ENCODE measurements at regions not wholly inside any gene's neighbourhood (a gene's known extent, or its start where the extent isn't known, plus 50 kb on each side); places are given as distances from the start of the nearest gene placed in this dataset.

DNA sequence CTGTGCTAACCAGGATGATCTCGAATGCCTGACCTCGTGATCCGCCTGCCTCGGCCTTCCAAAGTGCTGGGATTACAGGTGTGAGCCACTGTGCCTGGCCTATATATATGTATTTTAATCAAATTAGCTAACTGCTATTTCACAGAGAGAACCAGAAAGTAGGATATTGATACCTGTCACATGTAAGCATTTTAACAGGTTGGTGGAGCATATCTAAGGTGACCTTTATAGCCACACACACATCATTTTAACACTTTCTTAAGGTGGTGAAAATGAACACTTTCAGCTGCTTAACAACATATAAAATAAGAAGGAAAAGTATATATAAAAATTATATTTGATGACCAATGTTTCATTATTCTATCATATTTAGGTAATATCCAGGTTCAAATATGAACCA is 57.0 kb upstream of the ATF7IP start:
- DNase-seq = no peak
- no peaks in the 10 kb centered on the region for H3K27me3 ChIP-seq
- intact Hi-C loops (cut with DNase I) = no loop called here
- H3K27ac ChIP-seq = no peak overlapping the region
- H3K9ac ChIP-seq (ENCODE audit: low read depth in 2 of 2, low read length in 2 of 2) = no peak overlapping the region
- no peaks in the 10 kb centered on the region for H3K36me3 ChIP-seq
- H3K9me3 ChIP-seq = no peaks in the 10 kb centered on the region
- no peak overlapping the region for H3K4me3 ChIP-seq
- TF ChIP-seq, protein P1, sequence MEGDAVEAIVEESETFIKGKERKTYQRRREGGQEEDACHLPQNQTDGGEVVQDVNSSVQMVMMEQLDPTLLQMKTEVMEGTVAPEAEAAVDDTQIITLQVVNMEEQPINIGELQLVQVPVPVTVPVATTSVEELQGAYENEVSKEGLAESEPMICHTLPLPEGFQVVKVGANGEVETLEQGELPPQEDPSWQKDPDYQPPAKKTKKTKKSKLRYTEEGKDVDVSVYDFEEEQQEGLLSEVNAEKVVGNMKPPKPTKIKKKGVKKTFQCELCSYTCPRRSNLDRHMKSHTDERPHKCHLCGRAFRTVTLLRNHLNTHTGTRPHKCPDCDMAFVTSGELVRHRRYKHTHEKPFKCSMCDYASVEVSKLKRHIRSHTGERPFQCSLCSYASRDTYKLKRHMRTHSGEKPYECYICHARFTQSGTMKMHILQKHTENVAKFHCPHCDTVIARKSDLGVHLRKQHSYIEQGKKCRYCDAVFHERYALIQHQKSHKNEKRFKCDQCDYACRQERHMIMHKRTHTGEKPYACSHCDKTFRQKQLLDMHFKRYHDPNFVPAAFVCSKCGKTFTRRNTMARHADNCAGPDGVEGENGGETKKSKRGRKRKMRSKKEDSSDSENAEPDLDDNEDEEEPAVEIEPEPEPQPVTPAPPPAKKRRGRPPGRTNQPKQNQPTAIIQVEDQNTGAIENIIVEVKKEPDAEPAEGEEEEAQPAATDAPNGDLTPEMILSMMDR (IDR thresholded peaks at IDR 0.05) = no peak
- H3K4me1 ChIP-seq = no peaks in the 10 kb centered on the region

DNA sequence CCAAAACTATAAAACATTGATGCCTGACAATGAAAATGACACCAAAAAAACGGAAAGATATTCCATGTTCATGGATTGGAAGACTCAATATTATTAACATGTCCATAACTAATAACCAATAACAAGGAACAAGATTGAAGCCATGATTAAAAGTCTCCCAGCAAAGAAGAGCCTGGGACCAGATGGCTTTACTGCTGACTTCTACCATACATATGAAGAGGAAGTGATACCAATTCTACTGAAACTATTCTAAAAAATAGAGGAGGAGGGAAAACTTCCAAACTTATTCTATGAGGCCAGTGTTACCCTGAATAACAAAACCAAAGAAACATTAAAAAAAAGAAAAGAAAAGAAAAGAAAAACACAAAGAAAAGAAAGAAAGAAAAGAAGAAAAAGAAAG is 54.6 kb upstream of the ATF7IP start:
- no peak overlapping the region for H3K27ac ChIP-seq
- H3K27me3 ChIP-seq = no peaks in the 10 kb centered on the region
- no peak overlapping the region for H3K4me3 ChIP-seq
- DNase-seq = no peak
- no peaks in the 10 kb centered on the region for H3K9me3 ChIP-seq
- no peaks in the 10 kb centered on the region for H3K36me3 ChIP-seq
- no peaks in the 10 kb centered on the region for H3K4me1 ChIP-seq
- no peak overlapping the region for H3K9ac ChIP-seq (ENCODE audit: low read depth in 2 of 2, low read length in 2 of 2)
- TF ChIP-seq, protein P1 (IDR thresholded peaks at IDR 0.05) = no peak
- intact Hi-C loops (cut with DNase I) = no loop called here

DNA sequence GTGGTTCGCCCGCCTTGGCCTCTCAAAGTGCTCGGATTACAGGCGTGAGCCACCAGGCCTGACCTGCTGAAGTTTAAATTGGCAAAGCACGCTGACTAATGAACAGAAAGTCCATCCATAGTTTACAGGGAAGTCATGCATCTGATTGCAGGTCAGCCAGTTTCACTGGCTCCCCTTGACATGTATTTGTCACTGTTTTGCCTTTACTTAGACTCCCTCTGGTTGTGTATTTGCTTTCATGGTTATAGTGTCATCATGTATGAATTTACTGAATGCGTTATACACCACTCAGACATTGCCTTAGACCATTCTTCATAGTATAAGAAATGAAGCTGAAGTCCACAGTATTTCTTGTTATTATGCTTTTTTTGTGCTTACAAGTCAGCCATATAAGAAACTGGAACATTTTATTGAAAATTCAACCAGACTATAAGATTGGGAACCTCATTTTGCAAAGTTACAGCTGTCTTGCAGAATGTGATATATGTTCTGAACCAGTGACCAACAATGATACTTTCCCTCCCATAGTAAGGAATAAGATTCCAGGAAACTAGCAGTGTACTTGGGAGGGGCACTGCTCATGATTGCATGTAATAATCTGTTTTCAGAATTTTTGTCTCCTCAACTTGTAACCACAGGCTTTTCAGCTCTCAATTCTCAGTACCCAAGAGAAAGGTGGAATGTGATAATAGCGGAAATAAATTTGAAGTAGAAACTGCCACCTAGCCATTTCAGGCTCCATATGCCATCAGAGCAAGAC is 51.9 kb upstream of the ATF7IP start:
- TF ChIP-seq, protein P1 (IDR thresholded peaks at IDR 0.05) = no peak
- intact Hi-C loops (cut with DNase I) = no loop called here
- H3K4me3 ChIP-seq = no peak overlapping the region
- no peaks in the 10 kb centered on the region for H3K36me3 ChIP-seq
- no peaks in the 10 kb centered on the region for H3K9me3 ChIP-seq
- no peak for DNase-seq
- H3K4me1 ChIP-seq = no peaks in the 10 kb centered on the region
- no peak overlapping the region for H3K27ac ChIP-seq
- no peaks in the 10 kb centered on the region for H3K27me3 ChIP-seq
- H3K9ac ChIP-seq (ENCODE audit: low read depth in 2 of 2, low read length in 2 of 2) = no peak overlapping the region

DNA sequence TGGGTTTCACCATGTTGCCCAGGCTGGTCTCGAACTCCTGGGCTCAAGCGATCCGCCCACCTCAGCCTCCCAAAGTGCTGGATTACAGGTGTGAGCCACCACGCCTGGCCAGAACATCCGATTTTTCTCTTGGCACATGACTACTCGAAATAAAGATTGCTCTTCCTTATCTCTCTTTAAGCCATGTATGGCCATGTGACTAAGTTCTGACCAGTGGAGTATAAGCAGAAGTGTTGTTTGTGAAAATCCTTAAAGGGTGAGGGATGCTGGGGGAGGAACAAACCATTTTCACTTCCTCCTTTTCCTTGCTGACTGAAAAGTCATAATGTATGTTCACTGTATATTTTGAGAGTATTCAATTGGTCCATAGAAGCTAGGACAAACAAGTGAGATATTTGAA is 50.7 kb upstream of the ATF7IP start:
- no peak overlapping the region for H3K4me3 ChIP-seq
- H3K27me3 ChIP-seq = no peaks in the 10 kb centered on the region
- TF ChIP-seq, protein P1 (IDR thresholded peaks at IDR 0.05) = no peak
- no peak overlapping the region for H3K27ac ChIP-seq
- no peak overlapping the region for H3K9ac ChIP-seq (ENCODE audit: low read depth in 2 of 2, low read length in 2 of 2)
- intact Hi-C loops (cut with DNase I) = no loop called here
- no peaks in the 10 kb centered on the region for H3K9me3 ChIP-seq
- H3K4me1 ChIP-seq = no peaks in the 10 kb centered on the region
- no peak for DNase-seq
- no peaks in the 10 kb centered on the region for H3K36me3 ChIP-seq

DNA sequence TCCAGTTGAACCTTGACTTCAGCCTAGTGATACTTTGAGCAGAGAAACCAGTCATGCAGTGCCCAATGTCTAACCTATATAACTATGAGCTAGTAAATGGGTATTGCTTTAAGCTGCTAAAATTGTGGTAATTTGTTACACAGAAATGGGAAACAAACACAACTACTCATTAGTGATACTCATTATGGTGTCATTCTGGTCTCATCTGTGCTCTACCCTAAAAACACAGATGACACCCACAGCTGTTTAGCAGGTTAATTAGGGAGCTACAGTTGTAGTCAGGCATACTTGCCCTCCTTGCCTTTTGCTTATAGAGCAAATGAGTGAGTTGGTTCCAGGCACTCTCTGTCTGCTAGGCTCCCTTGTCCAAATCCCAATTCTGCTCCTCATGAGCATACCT is 50.0 kb upstream of the ATF7IP start:
- no peaks in the 10 kb centered on the region for H3K36me3 ChIP-seq
- no peak overlapping the region for H3K4me3 ChIP-seq
- TF ChIP-seq, protein P1 (IDR thresholded peaks at IDR 0.05) = no peak
- intact Hi-C loops (cut with DNase I) = no loop called here
- H3K27ac ChIP-seq = no peak overlapping the region
- no peaks in the 10 kb centered on the region for H3K27me3 ChIP-seq
- H3K9me3 ChIP-seq = no peaks in the 10 kb centered on the region
- DNase-seq = no peak
- no peaks in the 10 kb centered on the region for H3K4me1 ChIP-seq
- H3K9ac ChIP-seq (ENCODE audit: low read depth in 2 of 2, low read length in 2 of 2) = no peak overlapping the region
